HL-60 (cell line): ENCODE measurements at regions not wholly inside any gene's neighbourhood (a gene's known extent, or its start where the extent isn't known, plus 50 kb on each side); places are given as distances from the start of the nearest gene placed in this dataset.

Source experiments
- DNase-seq, 2 experiments: peaks; one replicate each; pipeline ENCODE4 v3.0.0-alpha.2; 2010 to 2020; ENCODE audit warnings: low read depth in 1 of 2, low spot score in 1 of 2
- H3K27ac ChIP-seq: fragments of 250-450 bp; sonication (Bioruptor Pico); replicated peaks from 2 replicates; pipeline ENCODE4 v1.5.1; 2020; ENCODE audit warnings: mild to moderate bottlenecking, moderate library complexity
- H3K27me3 ChIP-seq: fragments of 250-450 bp; sonication (Bioruptor Pico); 2 replicates; pipeline ENCODE4 v1.5.1; 2021; ENCODE audit warnings: mild to moderate bottlenecking, moderate library complexity; ENCODE audit not compliant: insufficient read depth, poor library complexity, severe bottlenecking
- H3K4me3 ChIP-seq: replicated peaks from 2 replicates; pipeline ENCODE4 v1.5.1; 2011; ENCODE audit warnings: mild to moderate bottlenecking, control low read depth, low read length; ENCODE audit not compliant: insufficient read depth
- GABPA ChIP-seq: IDR thresholded peaks from 2 replicates; pipeline ENCODE4 v1.6.1; 2012; ENCODE audit warnings: low read depth
- POLR2AphosphoS5 ChIP-seq: IDR thresholded peaks from 2 replicates; pipeline ENCODE4 v1.6.1; 2012; ENCODE audit warnings: low read depth
- SPI1 ChIP-seq: IDR thresholded peaks from 2 replicates; pipeline ENCODE4 v1.6.1; 2012; ENCODE audit warnings: low read depth, mild to moderate bottlenecking, borderline replicate concordance
- TF ChIP-seq, protein P1 (sequence below): IDR thresholded peaks from 2 replicates; pipeline ENCODE4 v1.6.1; 2012; ENCODE audit warnings: low read depth; ENCODE audit not compliant: insufficient replicate concordance
- TF ChIP-seq, protein P2 (sequence below): IDR thresholded peaks from one replicate; pipeline ENCODE4 v1.5.1; 2011; ENCODE audit warnings: low read length, control low read depth, inconsistent platforms; ENCODE audit not compliant: insufficient read depth

DNA sequence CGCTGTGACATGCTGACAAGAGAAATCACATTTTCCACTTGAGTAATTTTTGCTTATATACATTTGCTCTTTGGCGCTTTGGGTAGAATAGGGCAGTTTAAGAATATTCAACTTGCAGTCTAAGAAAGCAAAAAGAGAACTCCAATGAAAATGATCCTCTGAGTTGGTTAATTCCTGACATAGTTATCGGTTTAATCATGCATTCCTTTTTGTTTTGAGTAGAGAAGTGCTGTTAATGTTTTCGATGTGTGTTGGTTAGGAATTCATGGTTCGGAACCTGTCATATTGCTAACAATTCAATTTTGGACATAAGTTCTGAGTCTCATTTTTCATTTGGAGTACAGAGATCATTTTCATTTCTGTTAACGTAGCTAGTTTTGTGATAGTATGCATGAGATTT is 700.6 kb upstream of the PITX2 start:
- no peak for DNase-seq
- no peak overlapping the region for H3K27ac ChIP-seq

DNA sequence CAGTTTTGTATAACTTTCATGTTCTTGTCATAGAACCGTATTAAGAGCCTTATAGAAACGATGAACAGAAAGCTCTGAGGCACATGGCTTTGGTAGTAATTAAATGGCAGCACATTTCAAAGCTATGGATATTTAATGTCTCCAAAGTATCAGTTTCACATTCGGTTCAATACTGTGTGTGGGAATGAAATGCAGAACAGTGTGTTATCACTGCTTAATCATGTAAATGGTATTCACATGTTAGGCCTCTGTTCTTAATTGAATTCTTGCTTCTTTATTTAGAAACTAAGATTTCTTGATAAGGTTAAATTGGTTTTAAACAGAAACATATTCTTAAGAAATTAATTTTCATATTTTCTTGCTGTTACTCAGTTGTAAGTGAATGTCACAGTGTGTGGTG is 701.0 kb upstream of the PITX2 start:
- TF ChIP-seq SPI1, result no peak
- TF ChIP-seq, protein P1, sequence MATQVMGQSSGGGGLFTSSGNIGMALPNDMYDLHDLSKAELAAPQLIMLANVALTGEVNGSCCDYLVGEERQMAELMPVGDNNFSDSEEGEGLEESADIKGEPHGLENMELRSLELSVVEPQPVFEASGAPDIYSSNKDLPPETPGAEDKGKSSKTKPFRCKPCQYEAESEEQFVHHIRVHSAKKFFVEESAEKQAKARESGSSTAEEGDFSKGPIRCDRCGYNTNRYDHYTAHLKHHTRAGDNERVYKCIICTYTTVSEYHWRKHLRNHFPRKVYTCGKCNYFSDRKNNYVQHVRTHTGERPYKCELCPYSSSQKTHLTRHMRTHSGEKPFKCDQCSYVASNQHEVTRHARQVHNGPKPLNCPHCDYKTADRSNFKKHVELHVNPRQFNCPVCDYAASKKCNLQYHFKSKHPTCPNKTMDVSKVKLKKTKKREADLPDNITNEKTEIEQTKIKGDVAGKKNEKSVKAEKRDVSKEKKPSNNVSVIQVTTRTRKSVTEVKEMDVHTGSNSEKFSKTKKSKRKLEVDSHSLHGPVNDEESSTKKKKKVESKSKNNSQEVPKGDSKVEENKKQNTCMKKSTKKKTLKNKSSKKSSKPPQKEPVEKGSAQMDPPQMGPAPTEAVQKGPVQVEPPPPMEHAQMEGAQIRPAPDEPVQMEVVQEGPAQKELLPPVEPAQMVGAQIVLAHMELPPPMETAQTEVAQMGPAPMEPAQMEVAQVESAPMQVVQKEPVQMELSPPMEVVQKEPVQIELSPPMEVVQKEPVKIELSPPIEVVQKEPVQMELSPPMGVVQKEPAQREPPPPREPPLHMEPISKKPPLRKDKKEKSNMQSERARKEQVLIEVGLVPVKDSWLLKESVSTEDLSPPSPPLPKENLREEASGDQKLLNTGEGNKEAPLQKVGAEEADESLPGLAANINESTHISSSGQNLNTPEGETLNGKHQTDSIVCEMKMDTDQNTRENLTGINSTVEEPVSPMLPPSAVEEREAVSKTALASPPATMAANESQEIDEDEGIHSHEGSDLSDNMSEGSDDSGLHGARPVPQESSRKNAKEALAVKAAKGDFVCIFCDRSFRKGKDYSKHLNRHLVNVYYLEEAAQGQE, result no peak
- TF ChIP-seq, protein P2, sequence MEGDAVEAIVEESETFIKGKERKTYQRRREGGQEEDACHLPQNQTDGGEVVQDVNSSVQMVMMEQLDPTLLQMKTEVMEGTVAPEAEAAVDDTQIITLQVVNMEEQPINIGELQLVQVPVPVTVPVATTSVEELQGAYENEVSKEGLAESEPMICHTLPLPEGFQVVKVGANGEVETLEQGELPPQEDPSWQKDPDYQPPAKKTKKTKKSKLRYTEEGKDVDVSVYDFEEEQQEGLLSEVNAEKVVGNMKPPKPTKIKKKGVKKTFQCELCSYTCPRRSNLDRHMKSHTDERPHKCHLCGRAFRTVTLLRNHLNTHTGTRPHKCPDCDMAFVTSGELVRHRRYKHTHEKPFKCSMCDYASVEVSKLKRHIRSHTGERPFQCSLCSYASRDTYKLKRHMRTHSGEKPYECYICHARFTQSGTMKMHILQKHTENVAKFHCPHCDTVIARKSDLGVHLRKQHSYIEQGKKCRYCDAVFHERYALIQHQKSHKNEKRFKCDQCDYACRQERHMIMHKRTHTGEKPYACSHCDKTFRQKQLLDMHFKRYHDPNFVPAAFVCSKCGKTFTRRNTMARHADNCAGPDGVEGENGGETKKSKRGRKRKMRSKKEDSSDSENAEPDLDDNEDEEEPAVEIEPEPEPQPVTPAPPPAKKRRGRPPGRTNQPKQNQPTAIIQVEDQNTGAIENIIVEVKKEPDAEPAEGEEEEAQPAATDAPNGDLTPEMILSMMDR, result no peak
- no peak for TF ChIP-seq GABPA
- TF ChIP-seq POLR2AphosphoS5, result no peak
- H3K27ac ChIP-seq, result no peak overlapping the region
- no peak overlapping the region for H3K4me3 ChIP-seq
- DNase-seq, result no peak
- H3K27me3 ChIP-seq, result no peaks in the 10 kb centered on the region

More for the DNA sequence above, 700.6 kb upstream of the PITX2 start:
- Histone ChIP-seq H3K4me3 (no peak overlapping the region), H3K27me3 (no peaks in the 10 kb centered on the region)
- TF ChIP-seq SPI1, result no peak
- no peak for TF ChIP-seq POLR2AphosphoS5
- TF ChIP-seq, protein P2, result no peak

DNA sequence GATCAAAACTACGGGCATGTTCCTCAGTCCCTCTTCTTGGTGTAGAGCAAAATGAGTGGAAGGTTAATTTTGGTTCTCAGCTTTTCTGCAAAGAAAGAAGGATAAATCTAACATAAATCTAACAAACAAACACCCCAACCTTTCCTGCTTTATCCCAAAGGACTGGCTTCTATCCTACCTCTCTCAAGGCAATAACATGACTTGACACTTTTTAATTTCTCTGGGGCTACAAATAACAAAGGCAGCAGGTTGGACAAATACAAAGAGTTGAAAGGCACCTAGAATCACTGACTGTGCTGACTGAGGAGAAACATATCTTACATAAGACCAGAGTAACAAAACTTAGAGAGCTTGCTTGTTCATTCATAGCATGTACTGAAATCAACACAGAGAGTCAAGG is 703.6 kb upstream of the PITX2 start:
- TF ChIP-seq, protein P2, result no peak
- no peak for TF ChIP-seq GABPA
- TF ChIP-seq POLR2AphosphoS5, result no peak
- TF ChIP-seq, protein P1, result no peak
- no peak for TF ChIP-seq SPI1
- Histone ChIP-seq H3K27me3 (no peaks in the 10 kb centered on the region), H3K27ac (no peak overlapping the region), H3K4me3 (no peak overlapping the region)
- no peak for DNase-seq

DNA sequence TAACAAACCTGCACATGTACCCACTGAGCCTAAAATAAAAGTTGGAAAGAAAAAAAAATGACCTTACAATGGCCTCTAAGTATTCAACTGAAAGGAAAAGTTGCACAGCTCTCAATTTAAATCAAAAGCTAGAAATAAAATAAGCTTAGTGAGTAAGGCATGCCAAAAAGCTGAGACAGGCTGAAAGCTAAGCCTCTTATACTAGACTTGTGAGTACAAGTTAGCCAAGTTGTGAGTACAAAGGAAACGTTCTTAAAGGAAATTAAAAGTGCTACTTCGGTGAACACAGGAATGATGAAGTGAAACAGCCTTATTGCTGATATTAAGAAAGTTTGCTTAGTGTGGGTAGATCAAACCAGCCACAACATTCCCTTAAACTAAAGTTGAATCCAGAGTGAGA is 707.9 kb upstream of the PITX2 start:
- Histone ChIP-seq H3K27me3 (no peaks in the 10 kb centered on the region), H3K27ac (no peak overlapping the region), H3K4me3 (no peak overlapping the region)
- DNase-seq, result no peak
- TF ChIP-seq POLR2AphosphoS5 (no peak), GABPA (no peak), SPI1 (no peak)
- TF ChIP-seq, protein P2, result no peak
- TF ChIP-seq, protein P1, result no peak
